GM18907 (cell line): ENCODE measurements at regions not wholly inside any gene's neighbourhood (a gene's known extent, or its start where the extent isn't known, plus 50 kb on each side); places are given as distances from the start of the nearest gene placed in this dataset.

Experiments
- ATAC-seq: cut with Tn5 transposase; IDR thresholded peaks from one replicate; pipeline ENCODE4 v1.9.1; 2021; ENCODE audit warnings: mild to moderate bottlenecking, moderate library complexity; ENCODE audit not compliant: unreplicated experiment

- ATAC-seq: no peak
These were observed 196.1 kb upstream of the ID2 start for GRCh38 chr2:8485736-8486135.

- ATAC-seq: no peak
These were observed 195.7 kb upstream of the ID2 start for GRCh38 chr2:8486141-8486540.

GRCh38 chr2:8487461-8487932 is 194.4 kb upstream of the ID2 start:
- peak; percentile 31 for ATAC-seq

DNA sequence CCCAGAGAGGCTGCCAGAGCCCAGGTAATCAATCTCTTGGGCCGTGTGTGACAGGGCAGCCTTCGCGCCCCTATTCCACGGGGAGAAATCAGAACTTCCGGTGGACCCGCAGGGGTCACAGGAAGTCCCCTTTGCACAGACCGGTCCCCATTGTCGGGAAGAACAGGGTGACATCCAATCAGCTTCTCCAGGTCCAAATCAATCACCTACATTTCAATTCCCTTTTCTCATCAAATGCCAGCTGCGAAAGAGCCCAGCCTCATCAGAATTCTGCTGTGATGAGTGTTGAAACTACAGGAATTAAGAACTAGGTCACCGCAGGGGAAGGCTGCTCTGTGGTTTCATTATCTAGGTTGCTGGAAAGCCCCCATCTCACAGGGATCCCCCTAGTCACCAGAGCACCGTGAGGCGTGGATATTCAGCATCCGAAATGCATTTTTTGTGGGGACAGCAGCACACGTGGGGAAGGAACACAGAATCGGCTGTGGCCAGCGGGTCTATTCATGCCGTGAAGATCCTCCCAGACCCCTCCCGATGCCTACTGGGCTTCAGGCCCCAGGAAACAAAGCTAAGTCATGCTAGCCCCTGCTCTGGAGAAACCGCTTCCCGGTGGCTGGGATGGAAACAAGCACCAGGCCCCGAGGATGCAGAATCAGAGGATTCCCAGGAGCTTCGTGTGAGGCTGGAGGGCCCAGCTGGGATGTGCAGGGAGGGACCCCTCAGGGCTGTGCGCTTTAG is 193.7 kb upstream of the ID2 start:
- peak; percentile 89 for ATAC-seq

GRCh38 chr2:8489221-8489620 is 192.6 kb upstream of the ID2 start:
- ATAC-seq: no peak

GRCh38 chr2:8489751-8490150 is 192.1 kb upstream of the ID2 start:
- no peak for ATAC-seq

GRCh38 chr2:8490166-8490721 is 191.6 kb upstream of the ID2 start:
- no peak for ATAC-seq

GRCh38 chr2:8491296-8492027 is 190.4 kb upstream of the ID2 start:
- no peak for ATAC-seq

DNA sequence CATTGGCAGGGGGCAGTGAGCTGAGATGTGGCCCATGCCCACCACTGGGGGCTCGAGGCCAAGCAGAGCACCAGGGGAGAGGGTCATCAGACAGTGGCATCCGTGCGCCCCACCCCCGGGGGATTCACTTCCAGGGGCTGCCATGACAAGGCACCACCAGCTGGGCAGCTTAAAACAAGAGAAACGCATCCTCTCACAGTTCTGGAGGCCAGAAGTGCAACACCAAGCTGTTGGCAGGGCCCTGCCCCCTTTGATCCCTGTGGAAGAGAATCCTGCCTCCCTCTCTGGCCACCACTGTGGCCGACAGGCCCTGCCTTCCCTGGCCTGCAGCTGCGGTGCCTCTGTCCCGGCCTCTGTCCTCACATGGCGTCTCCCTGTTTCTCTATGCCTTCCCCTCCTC is 187.7 kb upstream of the ID2 start:
- no peak for ATAC-seq

GRCh38 chr2:8494589-8494988 is 187.3 kb upstream of the ID2 start:
- no peak for ATAC-seq

DNA sequence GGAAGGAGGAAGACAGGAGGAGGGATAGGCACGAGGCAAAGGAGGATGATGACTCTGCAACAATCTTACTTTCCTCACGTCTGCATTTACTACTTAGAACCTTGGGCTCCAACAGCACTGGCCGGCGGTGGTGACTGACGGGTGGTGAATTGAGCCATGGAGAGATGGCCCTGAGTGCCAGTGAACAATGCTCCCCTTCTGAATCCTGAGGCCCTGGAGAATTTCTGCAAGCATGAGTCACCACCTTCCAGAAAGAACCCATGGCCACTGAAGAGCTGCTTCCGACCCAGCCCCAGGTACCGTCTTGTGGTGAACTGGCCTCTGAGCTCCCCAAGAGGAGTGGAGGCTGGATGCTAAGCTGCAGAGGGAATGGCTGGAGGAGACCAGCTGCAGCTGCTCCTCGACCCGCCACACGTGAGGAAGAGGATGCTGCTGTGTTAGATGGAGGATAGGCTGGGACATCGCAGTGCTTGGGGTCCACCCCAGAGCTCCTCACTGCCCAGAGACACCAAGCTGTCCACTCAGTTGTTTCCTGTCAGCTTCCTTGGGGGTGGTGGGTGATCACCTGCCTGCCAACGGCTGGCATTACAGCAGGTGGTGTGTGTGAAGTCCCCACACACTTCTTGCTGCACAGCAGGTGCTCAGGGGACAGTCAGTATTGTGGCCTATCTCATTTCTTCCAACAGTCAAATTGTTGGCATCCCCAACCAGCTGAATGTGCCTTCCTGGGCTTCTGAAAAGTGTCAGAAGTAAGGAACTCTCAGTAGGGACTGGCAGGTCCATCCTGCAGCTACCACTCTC is 186.5 kb upstream of the ID2 start:
- no peak for ATAC-seq

DNA sequence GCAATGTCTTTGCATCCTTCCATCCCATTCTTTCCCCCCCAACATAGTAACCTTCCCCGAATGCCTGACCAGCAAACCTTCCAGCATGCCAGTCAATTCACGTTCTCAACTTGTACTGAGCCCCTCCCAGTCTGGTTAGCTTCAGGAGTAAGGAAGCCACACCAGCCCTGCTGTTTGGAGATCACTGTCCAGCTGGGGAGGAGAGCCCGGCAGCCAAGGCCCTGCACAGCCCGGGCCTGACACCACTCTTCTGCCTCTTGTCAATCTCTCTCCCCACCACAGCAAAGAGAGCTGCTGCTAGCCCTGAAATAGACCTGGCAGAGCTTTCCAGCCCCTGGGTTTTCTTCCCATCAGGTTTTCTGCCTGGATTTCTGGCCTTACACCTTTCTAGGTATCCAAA is 185.8 kb upstream of the ID2 start:
- ATAC-seq: no peak

GRCh38 chr2:8496617-8497016 is 185.2 kb upstream of the ID2 start:
- ATAC-seq: no peak

DNA sequence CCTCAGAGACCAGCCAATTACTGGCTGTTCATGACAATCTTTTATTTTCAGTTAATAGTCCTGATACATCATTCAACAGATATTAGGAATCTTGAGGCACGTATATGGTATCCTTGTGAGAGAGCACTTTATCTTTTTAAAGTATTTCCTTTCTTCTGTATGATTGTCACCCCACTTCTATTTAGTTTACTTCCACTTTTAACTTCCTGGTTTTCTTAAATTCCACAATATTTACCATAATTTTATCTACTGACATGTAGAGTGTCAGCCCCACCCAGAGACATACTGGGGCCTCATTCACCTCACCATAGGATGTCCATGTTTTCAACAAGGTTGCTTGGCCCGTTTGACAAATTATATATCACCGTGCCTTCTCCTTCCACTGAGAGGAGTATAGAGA is 182.9 kb upstream of the ID2 start:
- no peak for ATAC-seq

- no peak for ATAC-seq
These were observed 181.5 kb upstream of the ID2 start for GRCh38 chr2:8500124-8501054.

DNA sequence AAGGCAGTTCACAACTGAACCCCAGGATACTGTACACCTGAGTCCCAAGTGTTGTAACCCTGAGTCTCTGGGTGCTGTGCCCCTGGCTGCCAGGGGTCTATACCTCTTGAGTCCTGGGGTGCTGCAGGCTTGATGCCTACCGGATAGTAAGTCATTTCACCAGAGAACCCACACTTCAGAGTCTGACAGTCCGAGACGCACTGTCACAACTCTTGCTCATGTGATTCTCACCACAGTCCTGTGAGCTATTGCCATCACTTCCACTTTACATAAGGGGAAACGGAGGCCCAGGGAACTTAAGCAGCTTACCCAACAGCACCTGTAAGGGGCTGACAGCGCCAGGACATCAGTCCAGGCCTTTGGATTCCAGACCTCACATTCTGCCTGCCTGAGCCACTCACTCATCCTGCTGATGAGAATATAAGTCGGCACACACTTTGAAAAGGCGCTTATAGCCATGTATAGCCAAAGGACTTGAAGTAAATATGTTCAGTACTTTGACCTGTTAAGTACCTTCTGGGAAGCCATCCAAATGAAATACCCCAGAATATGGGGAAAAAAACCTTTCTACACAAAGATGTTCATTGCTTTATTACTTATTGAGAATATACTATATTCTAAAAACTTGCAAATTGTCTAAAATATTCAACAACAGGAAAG is 180.7 kb upstream of the ID2 start:
- ATAC-seq: no peak

DNA sequence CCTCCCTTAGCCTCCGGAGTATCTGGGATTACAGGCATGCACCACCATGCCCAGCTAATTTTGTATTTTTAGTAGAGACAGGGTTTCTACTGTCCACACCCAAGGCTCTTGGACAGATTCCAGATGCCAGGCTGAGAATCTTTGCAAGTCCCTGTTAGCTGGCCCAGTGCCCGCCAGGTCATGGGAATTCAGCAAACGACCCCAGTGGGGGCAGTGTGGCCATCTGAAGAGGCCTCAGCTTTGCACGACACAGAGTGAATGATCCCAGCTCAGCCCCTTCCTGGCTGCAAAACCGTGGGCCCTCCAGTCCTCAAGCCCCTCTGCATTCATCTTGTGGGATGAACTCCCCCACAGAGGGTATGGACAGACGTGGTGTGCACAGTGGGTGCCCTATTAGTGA is 179.5 kb upstream of the ID2 start:
- no peak for ATAC-seq

DNA sequence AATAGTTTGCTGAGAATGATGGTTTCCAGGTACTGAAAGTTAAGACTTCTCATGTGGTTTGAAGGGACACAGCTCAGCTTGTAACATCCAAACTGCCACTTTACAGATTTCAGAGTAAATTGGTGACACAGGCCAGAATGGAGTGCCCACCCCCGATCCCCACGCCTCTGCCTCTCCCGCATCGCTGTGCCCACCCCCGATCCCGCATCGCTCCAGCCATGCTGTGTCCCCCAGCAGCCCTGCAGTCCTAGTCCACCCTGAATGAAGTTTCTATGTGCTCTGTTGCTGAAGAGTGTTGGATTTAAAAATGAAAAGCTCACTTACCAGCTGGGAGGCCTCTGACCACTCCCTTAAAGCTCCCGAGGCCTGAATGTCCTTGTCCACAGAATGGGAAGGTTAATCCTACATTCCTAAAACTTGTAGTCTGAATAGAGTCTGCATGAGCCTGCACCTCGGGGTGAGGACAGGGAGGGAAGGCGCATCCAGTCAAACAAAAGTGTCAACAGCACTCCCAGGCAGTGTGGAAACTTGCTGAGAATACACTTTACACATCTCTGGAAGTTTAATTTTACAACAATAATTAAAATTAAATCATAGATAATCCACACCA is 176.4 kb upstream of the ID2 start:
- ATAC-seq: no peak

- ATAC-seq: no peak
These were observed 175.1 kb upstream of the ID2 start for GRCh38 chr2:8506746-8507145.
